ENCODE measurements at regions not wholly inside any gene's neighbourhood (a gene's known extent, or its start where the extent isn't known, plus 50 kb on each side); places are given as distances from the start of the nearest gene placed in this dataset.

- no peak for DNase-seq
- TF ChIP-seq, protein P1, sequence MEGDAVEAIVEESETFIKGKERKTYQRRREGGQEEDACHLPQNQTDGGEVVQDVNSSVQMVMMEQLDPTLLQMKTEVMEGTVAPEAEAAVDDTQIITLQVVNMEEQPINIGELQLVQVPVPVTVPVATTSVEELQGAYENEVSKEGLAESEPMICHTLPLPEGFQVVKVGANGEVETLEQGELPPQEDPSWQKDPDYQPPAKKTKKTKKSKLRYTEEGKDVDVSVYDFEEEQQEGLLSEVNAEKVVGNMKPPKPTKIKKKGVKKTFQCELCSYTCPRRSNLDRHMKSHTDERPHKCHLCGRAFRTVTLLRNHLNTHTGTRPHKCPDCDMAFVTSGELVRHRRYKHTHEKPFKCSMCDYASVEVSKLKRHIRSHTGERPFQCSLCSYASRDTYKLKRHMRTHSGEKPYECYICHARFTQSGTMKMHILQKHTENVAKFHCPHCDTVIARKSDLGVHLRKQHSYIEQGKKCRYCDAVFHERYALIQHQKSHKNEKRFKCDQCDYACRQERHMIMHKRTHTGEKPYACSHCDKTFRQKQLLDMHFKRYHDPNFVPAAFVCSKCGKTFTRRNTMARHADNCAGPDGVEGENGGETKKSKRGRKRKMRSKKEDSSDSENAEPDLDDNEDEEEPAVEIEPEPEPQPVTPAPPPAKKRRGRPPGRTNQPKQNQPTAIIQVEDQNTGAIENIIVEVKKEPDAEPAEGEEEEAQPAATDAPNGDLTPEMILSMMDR (IDR thresholded peaks at IDR 0.05): no peak
- no peak for TF ChIP-seq POLR2A (IDR thresholded peaks at IDR 0.05)
- Histone ChIP-seq H3K36me3 (ENCODE audit: low read depth, missing control alignments) (no peaks in the 10 kb centered on the region), H3K27me3 (no peaks in the 10 kb centered on the region), H3K4me3 (no peak overlapping the region), H3K27ac (no peak overlapping the region), H3K9me3 (no peaks in the 10 kb centered on the region), H3K4me1 (no peaks in the 10 kb centered on the region)
- WGBS, 2 donors: 48 to 62% methylated on average over 3 of the region's 3 CpGs
- intact Hi-C loops (cut with DNase I; ENCODE audit: low total_unique reads): no loop called here
These were observed 247.4 kb upstream of the SATB1 start for GRCh38 chr3:18672561-18672960.

DNA sequence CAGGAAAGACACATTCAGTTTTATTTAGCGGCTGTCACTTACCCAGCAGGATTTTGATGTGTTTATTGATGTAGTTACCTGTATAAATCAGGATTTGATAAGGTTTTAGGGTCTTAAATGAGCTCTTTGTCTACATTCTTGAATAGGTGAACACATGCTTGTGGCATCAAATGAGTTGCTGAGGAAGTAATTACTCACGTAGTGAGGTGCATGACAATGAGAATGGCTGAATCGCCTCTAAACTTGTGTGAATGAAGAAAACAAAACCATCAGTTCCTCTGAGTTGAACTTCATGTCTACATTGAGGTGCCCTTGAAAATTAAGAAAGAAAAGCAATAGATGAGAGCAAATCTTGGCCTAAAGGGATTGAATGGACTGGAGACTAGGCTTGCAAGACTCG, 245.6 kb upstream of the SATB1 start:
- H3K36me3 ChIP-seq (ENCODE audit: low read depth, missing control alignments): no peaks in the 10 kb centered on the region
- DNase-seq: no peak
- H3K27ac ChIP-seq: no peak overlapping the region
- TF ChIP-seq, protein P1 (IDR thresholded peaks at IDR 0.05): no peak
- no peak for TF ChIP-seq POLR2A (IDR thresholded peaks at IDR 0.05)
- H3K9me3 ChIP-seq: no peaks in the 10 kb centered on the region
- H3K27me3 ChIP-seq: no peaks in the 10 kb centered on the region
- 85 to 87% methylated on average over 4 of the region's 4 CpGs for WGBS, 2 donors
- intact Hi-C loops (cut with DNase I; ENCODE audit: low total_unique reads): no loop called here
- H3K4me3 ChIP-seq: no peak overlapping the region
- no peaks in the 10 kb centered on the region for H3K4me1 ChIP-seq

DNA sequence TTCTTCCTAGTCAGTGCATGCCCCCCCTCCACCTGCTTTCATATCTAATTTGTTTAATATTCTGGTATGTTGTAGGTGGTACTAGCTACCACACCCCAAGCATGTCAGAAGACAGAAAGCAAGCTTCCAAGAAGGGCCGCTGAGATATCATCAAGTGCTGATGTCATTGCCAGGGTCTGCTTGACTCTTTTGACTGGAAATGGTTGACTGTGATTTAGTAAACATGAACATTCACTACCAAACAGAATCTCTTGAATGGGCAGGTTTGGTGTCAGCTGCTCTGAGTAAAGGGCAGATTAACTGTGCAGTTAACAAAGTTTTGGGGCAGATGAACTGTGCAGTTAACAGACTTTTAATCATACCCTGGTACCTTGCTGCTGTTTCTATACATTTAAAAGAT, 244.2 kb upstream of the SATB1 start:
- TF ChIP-seq, protein P1 (IDR thresholded peaks at IDR 0.05): no peak
- TF ChIP-seq POLR2A (IDR thresholded peaks at IDR 0.05): no peak
- intact Hi-C loops (cut with DNase I; ENCODE audit: low total_unique reads): no loop called here
- Histone ChIP-seq H3K4me1 (no peaks in the 10 kb centered on the region), H3K27me3 (no peaks in the 10 kb centered on the region), H3K36me3 (ENCODE audit: low read depth, missing control alignments) (no peaks in the 10 kb centered on the region), H3K27ac (no peak overlapping the region), H3K9me3 (no peaks in the 10 kb centered on the region), H3K4me3 (no peak overlapping the region)
- no peak for DNase-seq
- 94 to 95% methylated on average over 1 of the region's 1 CpG for WGBS, 2 donors

- Histone ChIP-seq H3K27ac (no peak overlapping the region), H3K4me1 (no peaks in the 10 kb centered on the region), H3K9me3 (no peaks in the 10 kb centered on the region), H3K27me3 (no peaks in the 10 kb centered on the region), H3K36me3 (ENCODE audit: low read depth, missing control alignments) (no peaks in the 10 kb centered on the region), H3K4me3 (no peak overlapping the region)
- intact Hi-C loops (cut with DNase I; ENCODE audit: low total_unique reads): no loop called here
- DNase-seq: no peak
- no peak for TF ChIP-seq POLR2A (IDR thresholded peaks at IDR 0.05)
- TF ChIP-seq, protein P1 (IDR thresholded peaks at IDR 0.05): no peak
- WGBS, 2 donors: 52 to 63% methylated on average over 4 of the region's 4 CpGs
These were observed 242.4 kb upstream of the SATB1 start for GRCh38 chr3:18667552-18667951.

- 81 to 86% methylated on average over 2 of the region's 2 CpGs for WGBS, 2 donors
- no peak for DNase-seq
- intact Hi-C loops (cut with DNase I; ENCODE audit: low total_unique reads): no loop called here
- Histone ChIP-seq H3K36me3 (ENCODE audit: low read depth, missing control alignments) (no peaks in the 10 kb centered on the region), H3K4me3 (no peak overlapping the region), H3K4me1 (no peaks in the 10 kb centered on the region), H3K27ac (no peak overlapping the region), H3K27me3 (no peaks in the 10 kb centered on the region), H3K9me3 (no peaks in the 10 kb centered on the region)
- TF ChIP-seq, protein P1 (IDR thresholded peaks at IDR 0.05): no peak
- no peak for TF ChIP-seq POLR2A (IDR thresholded peaks at IDR 0.05)
These were observed 241.5 kb upstream of the SATB1 start for GRCh38 chr3:18666655-18667054.
